ENCODE measurements at regions not wholly inside any gene's neighbourhood (a gene's known extent, or its start where the extent isn't known, plus 50 kb on each side); places are given as distances from the start of the nearest gene placed in this dataset.

- TF ChIP-seq REST (IDR thresholded peaks at IDR 0.05; ENCODE audit: low read depth) (no peak), EP300 (IDR thresholded peaks at IDR 0.05; ENCODE audit: borderline replicate concordance) (no peak), USF1 (IDR thresholded peaks at IDR 0.05) (no peak), EGR1 (IDR thresholded peaks at IDR 0.05) (no peak), CREB1 (IDR thresholded peaks at IDR 0.05; ENCODE audit: low read depth) (no peak), YY1 (IDR thresholded peaks at IDR 0.05; ENCODE audit: low read depth) (no peak), TCF12 (IDR thresholded peaks at IDR 0.05; ENCODE audit: low read depth) (no peak), RAD21 (IDR thresholded peaks at IDR 0.05; ENCODE audit: low read depth) (no peak), ZBTB7A (IDR thresholded peaks at IDR 0.05; ENCODE audit: low read depth) (no peak), NFIC (IDR thresholded peaks at IDR 0.05) (no peak), TAF1 (IDR thresholded peaks at IDR 0.05; ENCODE audit: low read depth) (no peak), TEAD4 (IDR thresholded peaks at IDR 0.05) (no peak), MAX (IDR thresholded peaks at IDR 0.05) (no peak), CEBPB (IDR thresholded peaks at IDR 0.05) (no peak)
Observed at GRCh38 chr20:40769677-40770285, 80.7 kb upstream of the MAFB start.

- no peak for TF ChIP-seq USF1 (IDR thresholded peaks at IDR 0.05)
- TF ChIP-seq REST (IDR thresholded peaks at IDR 0.05; ENCODE audit: low read depth): no peak
- TF ChIP-seq TCF12 (IDR thresholded peaks at IDR 0.05; ENCODE audit: low read depth): no peak
- no peak for TF ChIP-seq CEBPB (IDR thresholded peaks at IDR 0.05)
- no peak for TF ChIP-seq CREB1 (IDR thresholded peaks at IDR 0.05; ENCODE audit: low read depth)
- no peak for TF ChIP-seq EP300 (IDR thresholded peaks at IDR 0.05; ENCODE audit: borderline replicate concordance)
- TF ChIP-seq NFIC (IDR thresholded peaks at IDR 0.05): no peak
- TF ChIP-seq FOXM1 (IDR thresholded peaks at IDR 0.05; ENCODE audit: borderline replicate concordance, low read depth): no peak
- no peak for TF ChIP-seq ZBTB7A (IDR thresholded peaks at IDR 0.05; ENCODE audit: low read depth)
- no peak for TF ChIP-seq TAF1 (IDR thresholded peaks at IDR 0.05; ENCODE audit: low read depth)
- no peak for TF ChIP-seq TEAD4 (IDR thresholded peaks at IDR 0.05)
- no peak for TF ChIP-seq EGR1 (IDR thresholded peaks at IDR 0.05)
- TF ChIP-seq YY1 (IDR thresholded peaks at IDR 0.05; ENCODE audit: low read depth): no peak
- no peak for TF ChIP-seq MAX (IDR thresholded peaks at IDR 0.05)
- no peak for TF ChIP-seq RAD21 (IDR thresholded peaks at IDR 0.05; ENCODE audit: low read depth)
Observed at GRCh38 chr20:40770564-40771307, 81.7 kb upstream of the MAFB start.

GRCh38 chr20:40771308-40771610 lies 82.2 kb upstream of the MAFB start:
- TF ChIP-seq CREB1 (IDR thresholded peaks at IDR 0.05; ENCODE audit: low read depth) (no peak), FOXM1 (IDR thresholded peaks at IDR 0.05; ENCODE audit: borderline replicate concordance, low read depth) (no peak), MAX (IDR thresholded peaks at IDR 0.05) (no peak), NFIC (IDR thresholded peaks at IDR 0.05) (no peak), ZBTB7A (IDR thresholded peaks at IDR 0.05; ENCODE audit: low read depth) (no peak), TEAD4 (IDR thresholded peaks at IDR 0.05) (no peak), YY1 (IDR thresholded peaks at IDR 0.05; ENCODE audit: low read depth) (no peak), EGR1 (IDR thresholded peaks at IDR 0.05) (no peak), TAF1 (IDR thresholded peaks at IDR 0.05; ENCODE audit: low read depth) (no peak), USF1 (IDR thresholded peaks at IDR 0.05) (no peak), RAD21 (IDR thresholded peaks at IDR 0.05; ENCODE audit: low read depth) (no peak), CEBPB (IDR thresholded peaks at IDR 0.05) (no peak), TCF12 (IDR thresholded peaks at IDR 0.05; ENCODE audit: low read depth) (no peak), EP300 (IDR thresholded peaks at IDR 0.05; ENCODE audit: borderline replicate concordance) (no peak), REST (IDR thresholded peaks at IDR 0.05; ENCODE audit: low read depth) (no peak)

All from Ishikawa (cell line).